ENCODE measurements at regions not wholly inside any gene's neighbourhood (a gene's known extent, or its start where the extent isn't known, plus 50 kb on each side); places are given as distances from the start of the nearest gene placed in this dataset.

DNA sequence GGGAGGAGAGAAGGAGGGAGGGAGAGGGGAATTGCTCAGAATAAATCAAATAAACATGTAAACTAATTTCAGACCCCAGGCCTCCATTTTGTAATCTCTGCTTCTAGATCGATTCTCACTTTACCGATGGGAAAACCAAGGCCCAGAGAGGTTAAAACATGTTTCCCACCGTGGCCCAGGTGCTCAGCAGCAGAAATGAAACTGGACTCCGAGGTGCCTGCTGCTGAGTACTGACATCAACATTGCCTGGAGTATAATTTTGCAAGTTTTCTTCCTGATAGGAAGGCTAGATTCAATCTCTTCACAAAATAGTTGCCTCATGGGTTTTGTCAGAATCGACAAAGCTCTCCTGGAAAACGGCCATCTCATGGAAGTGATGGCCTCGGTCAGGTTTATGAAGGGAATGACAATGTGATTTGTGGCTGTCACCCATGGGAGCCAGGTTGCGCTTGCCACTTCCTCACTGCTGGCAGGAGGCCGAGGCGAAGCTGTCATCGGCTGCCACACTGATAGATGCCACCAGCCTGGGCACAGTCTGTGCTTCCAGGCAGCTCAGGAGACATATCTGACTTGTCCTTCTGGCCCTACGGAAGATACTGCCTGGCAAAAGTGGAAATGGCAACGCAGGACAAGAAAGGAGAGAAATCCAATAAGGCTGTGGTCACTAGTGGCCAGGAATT lies 133.1 kb upstream of the LRRN1 start:
- no peak overlapping the region for H3K27ac ChIP-seq (ENCODE audit: low read depth, low read length)
- DNase-seq = no peak
- Mint-ChIP-seq H3K27me3 (ENCODE audit: insufficient read depth) (peaks cover 28% of the 10 kb centered on the region), H3K9me3 (peaks cover 9% of the 10 kb centered on the region), H3K4me1 (peaks cover 9% of the 10 kb centered on the region), H3K27ac (no peak overlapping the region), H3K4me3 (no peak overlapping the region), H3K36me3 (ENCODE audit: low read depth) (no peaks in the 10 kb centered on the region)
- no peak overlapping the region for H3K9ac ChIP-seq (ENCODE audit: extremely low read depth, low read length, poor library complexity, severe bottlenecking)
- H3K9me3 ChIP-seq (ENCODE audit: control insufficient read depth, low read length) = peaks cover 12% of the 10 kb centered on the region
- WGBS, 2 experiments (ENCODE audit: insufficient coverage in 1 of 2, insufficient read length in 1 of 2) = 91 to 93% methylated on average over 13 of the region's 13 CpGs
- no peaks in the 10 kb centered on the region for H3K27me3 ChIP-seq (ENCODE audit: control insufficient read depth, insufficient read depth, low read length, poor library complexity, severe bottlenecking)
- no peak overlapping the region for H3K4me3 ChIP-seq (ENCODE audit: low read length)
- no peaks in the 10 kb centered on the region for H3K36me3 ChIP-seq (ENCODE audit: control insufficient read depth, insufficient read depth, low read length)
- H3K4me1 ChIP-seq (ENCODE audit: control insufficient read depth, insufficient read depth, low read length) = no peaks in the 10 kb centered on the region
- TF ChIP-seq, protein P1, sequence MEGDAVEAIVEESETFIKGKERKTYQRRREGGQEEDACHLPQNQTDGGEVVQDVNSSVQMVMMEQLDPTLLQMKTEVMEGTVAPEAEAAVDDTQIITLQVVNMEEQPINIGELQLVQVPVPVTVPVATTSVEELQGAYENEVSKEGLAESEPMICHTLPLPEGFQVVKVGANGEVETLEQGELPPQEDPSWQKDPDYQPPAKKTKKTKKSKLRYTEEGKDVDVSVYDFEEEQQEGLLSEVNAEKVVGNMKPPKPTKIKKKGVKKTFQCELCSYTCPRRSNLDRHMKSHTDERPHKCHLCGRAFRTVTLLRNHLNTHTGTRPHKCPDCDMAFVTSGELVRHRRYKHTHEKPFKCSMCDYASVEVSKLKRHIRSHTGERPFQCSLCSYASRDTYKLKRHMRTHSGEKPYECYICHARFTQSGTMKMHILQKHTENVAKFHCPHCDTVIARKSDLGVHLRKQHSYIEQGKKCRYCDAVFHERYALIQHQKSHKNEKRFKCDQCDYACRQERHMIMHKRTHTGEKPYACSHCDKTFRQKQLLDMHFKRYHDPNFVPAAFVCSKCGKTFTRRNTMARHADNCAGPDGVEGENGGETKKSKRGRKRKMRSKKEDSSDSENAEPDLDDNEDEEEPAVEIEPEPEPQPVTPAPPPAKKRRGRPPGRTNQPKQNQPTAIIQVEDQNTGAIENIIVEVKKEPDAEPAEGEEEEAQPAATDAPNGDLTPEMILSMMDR (conservative IDR thresholded peaks at IDR 0.05) = no peak

DNA sequence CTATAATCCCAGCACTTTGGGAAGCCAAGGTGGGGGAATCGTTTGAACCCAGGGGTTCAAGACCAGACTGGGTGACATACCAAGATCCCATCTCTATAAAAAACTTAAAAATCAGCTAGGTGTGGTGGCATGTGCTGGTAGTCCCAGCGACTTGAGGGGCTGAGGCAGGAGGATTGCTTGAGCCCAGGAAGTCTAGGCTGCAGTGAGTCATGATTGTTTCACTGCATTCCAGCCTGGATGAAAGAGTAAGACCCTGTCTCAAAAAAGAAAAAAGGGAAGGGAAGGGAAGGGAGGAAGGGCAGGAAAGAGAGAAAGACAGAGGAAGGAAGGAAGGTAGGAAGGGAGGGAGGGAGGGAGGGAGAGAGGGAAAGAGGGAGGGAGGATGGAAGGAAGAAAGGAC lies 133.7 kb upstream of the LRRN1 start:
- Mint-ChIP-seq H3K4me1 (peaks cover 9% of the 10 kb centered on the region), H3K27ac (no peak overlapping the region), H3K36me3 (ENCODE audit: low read depth) (no peaks in the 10 kb centered on the region)

DNA sequence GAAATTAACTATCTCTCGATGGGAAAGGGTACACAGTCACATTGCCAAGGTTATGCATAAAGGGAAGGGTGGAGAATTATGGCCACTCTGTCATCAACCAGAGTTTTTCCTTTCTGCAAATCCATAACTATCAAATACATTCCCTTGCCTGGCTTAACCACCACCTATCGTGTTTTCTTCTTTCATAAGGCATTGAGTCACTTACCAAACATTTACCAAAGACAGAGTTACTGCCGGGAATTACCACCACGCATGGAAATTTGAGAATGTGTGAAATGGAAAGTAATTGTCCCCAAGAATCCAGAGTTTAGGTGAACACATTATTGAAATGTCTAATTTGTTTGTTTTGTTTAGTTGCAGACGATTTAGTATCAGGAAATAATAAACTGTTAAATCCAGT lies 134.3 kb upstream of the LRRN1 start:
- Histone ChIP-seq H3K4me1 (ENCODE audit: control insufficient read depth, insufficient read depth, low read length) (no peaks in the 10 kb centered on the region), H3K4me3 (ENCODE audit: low read length) (no peak overlapping the region), H3K27ac (ENCODE audit: low read depth, low read length) (no peak overlapping the region), H3K9me3 (ENCODE audit: control insufficient read depth, low read length) (peaks cover 9% of the 10 kb centered on the region), H3K36me3 (ENCODE audit: control insufficient read depth, insufficient read depth, low read length) (no peaks in the 10 kb centered on the region), H3K9ac (ENCODE audit: extremely low read depth, low read length, poor library complexity, severe bottlenecking) (no peak overlapping the region), H3K27me3 (ENCODE audit: control insufficient read depth, insufficient read depth, low read length, poor library complexity, severe bottlenecking) (no peaks in the 10 kb centered on the region)
- DNase-seq = no peak
- H3K9me3 Mint-ChIP-seq = peaks cover 7% of the 10 kb centered on the region
- 79 to 96% methylated on average over 3 to 5 of the region's 5 CpGs for WGBS, 2 experiments (ENCODE audit: insufficient coverage in 1 of 2, insufficient read length in 1 of 2)
- no peaks in the 10 kb centered on the region for H3K36me3 Mint-ChIP-seq (ENCODE audit: low read depth)
- H3K27ac Mint-ChIP-seq = no peak overlapping the region
- TF ChIP-seq, protein P1 (conservative IDR thresholded peaks at IDR 0.05) = no peak
- peaks cover 9% of the 10 kb centered on the region for H3K4me1 Mint-ChIP-seq
- H3K4me3 Mint-ChIP-seq = no peak overlapping the region
- peaks cover 25% of the 10 kb centered on the region for H3K27me3 Mint-ChIP-seq (ENCODE audit: insufficient read depth)

More for the DNA sequence above, 133.7 kb upstream of the LRRN1 start:
- WGBS, 2 experiments (ENCODE audit: insufficient coverage in 1 of 2, insufficient read length in 1 of 2) = 71 to 79% methylated on average over 1 to 2 of the region's 2 CpGs
- peaks cover 7% of the 10 kb centered on the region for H3K9me3 Mint-ChIP-seq
- TF ChIP-seq, protein P1 (conservative IDR thresholded peaks at IDR 0.05) = no peak
- H3K4me3 ChIP-seq (ENCODE audit: low read length) = no peak overlapping the region
- H3K27me3 ChIP-seq (ENCODE audit: control insufficient read depth, insufficient read depth, low read length, poor library complexity, severe bottlenecking) = no peaks in the 10 kb centered on the region
- peaks cover 12% of the 10 kb centered on the region for H3K9me3 ChIP-seq (ENCODE audit: control insufficient read depth, low read length)
- H3K4me3 Mint-ChIP-seq = no peak overlapping the region
- peaks cover 28% of the 10 kb centered on the region for H3K27me3 Mint-ChIP-seq (ENCODE audit: insufficient read depth)
- no peak for DNase-seq
- H3K9ac ChIP-seq (ENCODE audit: extremely low read depth, low read length, poor library complexity, severe bottlenecking) = no peak overlapping the region
- H3K4me1 ChIP-seq (ENCODE audit: control insufficient read depth, insufficient read depth, low read length) = no peaks in the 10 kb centered on the region
- H3K27ac ChIP-seq (ENCODE audit: low read depth, low read length) = no peak overlapping the region
- H3K36me3 ChIP-seq (ENCODE audit: control insufficient read depth, insufficient read depth, low read length) = no peaks in the 10 kb centered on the region
